HK-2 (cell line): ENCODE measurements at regions not wholly inside any gene's neighbourhood (a gene's known extent, or its start where the extent isn't known, plus 50 kb on each side); places are given as distances from the start of the nearest gene placed in this dataset.

Experiments used
- DNase-seq: peaks from one replicate; pipeline ENCODE4 v3.0.0-alpha.2; 2018; ENCODE audit not compliant: unreplicated experiment

GRCh38 chr1:37272626-37273025 lies 201.8 kb upstream of the ZC3H12A start:
- DNase-seq = no peak

- DNase-seq = no peak
Observed at GRCh38 chr1:37274486-37274885, 199.9 kb upstream of the ZC3H12A start.

- DNase-seq = no peak
Observed at GRCh38 chr1:37274938-37275631, 199.3 kb upstream of the ZC3H12A start.

- no peak for DNase-seq
Observed at GRCh38 chr1:37277366-37277765, 197.0 kb upstream of the ZC3H12A start.

- no peak for DNase-seq
Observed at GRCh38 chr1:37281354-37281753, 193.0 kb upstream of the ZC3H12A start.

GRCh38 chr1:37282764-37283163 lies 191.6 kb upstream of the ZC3H12A start:
- no peak for DNase-seq

- no peak for DNase-seq
Observed at GRCh38 chr1:37284053-37284452, 190.3 kb upstream of the ZC3H12A start.

GRCh38 chr1:37286881-37287280 lies 187.5 kb upstream of the ZC3H12A start:
- no peak for DNase-seq

GRCh38 chr1:37288900-37289299 lies 185.5 kb upstream of the ZC3H12A start:
- DNase-seq = no peak

GRCh38 chr1:37290718-37291117 lies 183.7 kb upstream of the ZC3H12A start:
- DNase-seq = no peak

GRCh38 chr1:37292789-37293188 lies 181.6 kb upstream of the ZC3H12A start:
- no peak for DNase-seq

GRCh38 chr1:37294096-37294495 lies 180.3 kb upstream of the ZC3H12A start:
- no peak for DNase-seq

GRCh38 chr1:37294529-37294928 lies 179.9 kb upstream of the ZC3H12A start:
- no peak for DNase-seq

- DNase-seq = no peak
Observed at GRCh38 chr1:37298769-37299168, 175.6 kb upstream of the ZC3H12A start.

- no peak for DNase-seq
Observed at GRCh38 chr1:37299216-37299615, 175.2 kb upstream of the ZC3H12A start.

GRCh38 chr1:37303884-37304574 lies 170.4 kb upstream of the ZC3H12A start:
- no peak for DNase-seq

GRCh38 chr1:37305108-37305507 lies 169.3 kb upstream of the ZC3H12A start:
- DNase-seq = no peak

- DNase-seq = no peak
Observed at GRCh38 chr1:37305841-37306240, 168.5 kb upstream of the ZC3H12A start.

GRCh38 chr1:37306461-37306860 lies 167.9 kb upstream of the ZC3H12A start:
- no peak for DNase-seq

- DNase-seq = no peak
Observed at GRCh38 chr1:37306871-37307270, 167.5 kb upstream of the ZC3H12A start.

- no peak for DNase-seq
Observed at GRCh38 chr1:37308031-37308960, 166.1 kb upstream of the ZC3H12A start.

- DNase-seq = no peak
Observed at GRCh38 chr1:37309574-37309973, 164.8 kb upstream of the ZC3H12A start.
